Stomach (tissue), 8 donors: ENCODE measurements at regions not wholly inside any gene's neighbourhood (a gene's known extent, or its start where the extent isn't known, plus 50 kb on each side); places are given as distances from the start of the nearest gene placed in this dataset.

Experiments used
- DNase-seq, 2 donors: peaks; one replicate each; pipeline versions ENCODE4 v3.0.0 to v3.0.0-alpha.2; 2013 to 2019
- H3K27ac ChIP-seq, 5 donors: fragments of 200-600 bp in 4 of 5; sonication (generic) in 4 of 5; one replicate each; pipeline ENCODE4 v1.5.1; 2013 to 2019; ENCODE audit warnings: mild to moderate bottlenecking in 1 of 5, moderate library complexity in 1 of 5
- H3K27me3 ChIP-seq, 3 donors: fragments of 200-600 bp; sonication (generic); one replicate each; pipeline ENCODE4 v1.5.1; 2017 to 2019; ENCODE audit warnings: mixed run types in 1 of 3
- H3K36me3 ChIP-seq, 4 donors: fragments of 200-600 bp; sonication (generic); 1 replicate in 3 of 4; 2 replicates in 1 of 4; pipeline ENCODE4 v1.5.1; 2016 to 2019
- H3K4me1 ChIP-seq, 4 donors: fragments of 200-600 bp; sonication (generic); one replicate each; pipeline ENCODE4 v1.5.1; 2016 to 2019
- H3K4me3 ChIP-seq, 4 donors: fragments of 200-600 bp; sonication (generic) in 3 of 4; one replicate each; pipeline ENCODE4 v1.5.1; 2016 to 2019; ENCODE audit warnings: mild to moderate bottlenecking in 1 of 4
- H3K9me3 ChIP-seq, 4 donors: fragments of 200-600 bp; sonication (generic); one replicate each; pipeline ENCODE4 v1.5.1; 2016 to 2019
- CTCF ChIP-seq, 7 experiments: fragments of 450-650 bp in 4 of 7; fragments of 200-600 bp in 3 of 7; sonication (generic) in 3 of 7; IDR thresholded peaks; one replicate each; pipeline ENCODE4 v1.5.1; 2016 to 2019; ENCODE audit warnings: antibody characterized with exemption in 7 of 7, control low read depth in 2 of 7, mild to moderate bottlenecking in 1 of 7
- EP300 ChIP-seq: sonication (generic); formaldehyde crosslinking; IDR thresholded peaks from one replicate; pipeline ENCODE4 v1.6.1; 2017; ENCODE audit warnings: antibody characterized with exemption
- POLR2A ChIP-seq, 4 donors: fragments of 450-650 bp; IDR thresholded peaks; one replicate each; pipeline ENCODE4 v1.6.1; 2016; ENCODE audit warnings: antibody characterized with exemption in 4 of 4, control low read depth in 2 of 4, mild to moderate bottlenecking in 1 of 4, moderate library complexity in 1 of 4
- POLR2AphosphoS5 ChIP-seq, 3 donors: sonication (generic); formaldehyde crosslinking; IDR thresholded peaks; one replicate each; pipeline ENCODE4 v1.6.1; 2016; ENCODE audit warnings: antibody characterized with exemption in 3 of 3
- WGBS, 5 donors: extraction: QIAGEN DNeasy Blood & Tissue Kit in 3 of 5; methylation state at CpG; one replicate each; pipeline versions ENCODE4 v1.1.5 to v1.1.7; 2013 to 2018; 5-methylcytosine and 5-hydroxymethylcytosine counted together
- intact Hi-C: fragments of 100-400 bp; cut with DNase I; formaldehyde crosslinking; loops from one replicate; pipeline ENCODE4 v1.15.1; 2023; ENCODE audit warnings: low total_unique reads
- donor health status: healthy with polysubstance abuse.
- donor health status: Bipolar disorder and iron deficiency.
- donor health status: healthy.

- no peaks in the 10 kb centered on the region for H3K27me3 ChIP-seq
- no peak overlapping the region for H3K27ac ChIP-seq
- H3K4me1 ChIP-seq: peaks cover 0 to 12% (median 6%) of the 10 kb centered on the region in 4 donors
- no peaks in the 10 kb centered on the region for H3K9me3 ChIP-seq
- intact Hi-C loops: no loop called here
- DNase-seq: no peak
- TF ChIP-seq POLR2A (IDR thresholded peaks at IDR 0.05) (no peak), EP300 (no peak), CTCF (IDR thresholded peaks at IDR 0.05) (no peak), POLR2AphosphoS5 (IDR thresholded peaks at IDR 0.05) (no peak)
- no peak overlapping the region for H3K4me3 ChIP-seq
- no peaks in the 10 kb centered on the region for H3K36me3 ChIP-seq
- 78 to 85% (median 83%) methylated on average over 4 of the region's 4 CpGs for WGBS, 5 donors
These were observed 164.3 kb downstream of the KTN1 start for GRCh38 chr14:55744321-55744720.

- no peaks in the 10 kb centered on the region for H3K36me3 ChIP-seq
- no peaks in the 10 kb centered on the region for H3K27me3 ChIP-seq
- TF ChIP-seq POLR2A (IDR thresholded peaks at IDR 0.05): no peak
- no peak for TF ChIP-seq POLR2AphosphoS5 (IDR thresholded peaks at IDR 0.05)
- TF ChIP-seq EP300: no peak
- TF ChIP-seq CTCF (IDR thresholded peaks at IDR 0.05): no peak
- no peaks in the 10 kb centered on the region for H3K9me3 ChIP-seq
- 86 to 91% (median 90%) methylated on average over 7 of the region's 7 CpGs for WGBS, 5 donors
- DNase-seq: no peak
- no peak overlapping the region for H3K4me3 ChIP-seq
- no peaks in the 10 kb centered on the region for H3K4me1 ChIP-seq
- no peak overlapping the region for H3K27ac ChIP-seq
- intact Hi-C loops: no loop called here
These were observed 165.9 kb downstream of the KTN1 start for GRCh38 chr14:55745906-55746305.

GRCh38 chr14:55746558-55746957, 166.6 kb downstream of the KTN1 start:
- intact Hi-C loops: no loop called here

GRCh38 chr14:55747186-55747585, 167.2 kb downstream of the KTN1 start:
- Histone ChIP-seq H3K27ac (no peak overlapping the region), H3K4me3 (no peak overlapping the region), H3K36me3 (no peaks in the 10 kb centered on the region), H3K27me3 (no peaks in the 10 kb centered on the region), H3K9me3 (no peaks in the 10 kb centered on the region), H3K4me1 (peaks cover 0 to 2% (median under 1%) of the 10 kb centered on the region in 4 donors)
- WGBS, 5 donors: 86 to 97% (median 94%) methylated on average over 6 of the region's 6 CpGs
- no peak for TF ChIP-seq CTCF (IDR thresholded peaks at IDR 0.05)
- no peak for TF ChIP-seq EP300
- TF ChIP-seq POLR2A (IDR thresholded peaks at IDR 0.05): no peak
- TF ChIP-seq POLR2AphosphoS5 (IDR thresholded peaks at IDR 0.05): no peak
- DNase-seq: no peak
- intact Hi-C loops: no loop called here

More at GRCh38 chr14:55746558-55746957, 166.6 kb downstream of the KTN1 start:
- no peak for TF ChIP-seq POLR2AphosphoS5 (IDR thresholded peaks at IDR 0.05)
- TF ChIP-seq CTCF (IDR thresholded peaks at IDR 0.05): no peak
- no peak for TF ChIP-seq POLR2A (IDR thresholded peaks at IDR 0.05)
- TF ChIP-seq EP300: no peak
- DNase-seq: peak in 1 of 2 donors; percentile 56
- H3K27me3 ChIP-seq: no peaks in the 10 kb centered on the region
- no peaks in the 10 kb centered on the region for H3K4me1 ChIP-seq
- no peak overlapping the region for H3K4me3 ChIP-seq
- no peaks in the 10 kb centered on the region for H3K36me3 ChIP-seq
- H3K9me3 ChIP-seq: no peaks in the 10 kb centered on the region
- no peak overlapping the region for H3K27ac ChIP-seq
- 88 to 100% (median 91%) methylated on average over 2 of the region's 2 CpGs for WGBS, 5 donors
